Left lung (tissue), 4 donors: ENCODE measurements at regions not wholly inside any gene's neighbourhood (a gene's known extent, or its start where the extent isn't known, plus 50 kb on each side); places are given as distances from the start of the nearest gene placed in this dataset.

Experiments
- ATAC-seq: fragments of 200-7000 bp; cut with Tn5 transposase; one replicate; pipeline ENCODE4 v1.9.1; 2020; ENCODE audit warnings: moderate library complexity
- DNase-seq, 4 donors: peaks; one replicate each; pipeline ENCODE4 v3.0.0-alpha.2; 2013 to 2020
- H3K27ac ChIP-seq, 2 donors: fragments of 200-600 bp; sonication (generic) in 1 of 2; one replicate each; pipeline versions ENCODE4 v1.5.0 to v1.8.0; 2020 to 2021
- H3K27me3 ChIP-seq, 2 donors: fragments of 200-600 bp; sonication (generic) in 1 of 2; one replicate each; pipeline versions ENCODE4 v1.5.0 to v1.8.0; 2020 to 2021
- H3K36me3 ChIP-seq, 2 donors: fragments of 200-600 bp; sonication (generic) in 1 of 2; one replicate each; pipeline versions ENCODE4 v1.5.0 to v1.8.0; 2020 to 2021
- H3K4me1 ChIP-seq, 2 donors: fragments of 200-600 bp; one replicate each; pipeline ENCODE4 v1.8.0; 2021
- H3K4me3 ChIP-seq, 2 donors: fragments of 200-600 bp; sonication (generic) in 1 of 2; one replicate each; pipeline versions ENCODE4 v1.5.0 to v1.8.0; 2020 to 2021; ENCODE audit warnings: mild to moderate bottlenecking in 1 of 2
- H3K9me3 ChIP-seq, 2 donors: fragments of 200-600 bp; sonication (generic) in 1 of 2; one replicate each; pipeline versions ENCODE4 v1.5.0 to v1.8.0; 2020 to 2021
- CTCF ChIP-seq, 2 donors: fragments of 200-600 bp; sonication (generic) in 1 of 2; IDR thresholded peaks; one replicate each; pipeline versions ENCODE4 v1.5.0 to v1.8.0; 2021; ENCODE audit warnings: antibody characterized with exemption in 2 of 2
- intact Hi-C, 2 donors: fragments of 100-400 bp; cut with DNase I; formaldehyde crosslinking; loops; one replicate each; pipeline versions ENCODE4 v1.11.2 to v1.14.2; 2022
- donor health status: DM: no; HTN: yes; CAD: no.
- donor health status: DM: no; HTN: no; CAD: no.

- TF ChIP-seq CTCF (IDR thresholded peaks at IDR 0.05): no peak
- no peak for ATAC-seq
- Histone ChIP-seq H3K27ac (no peak overlapping the region), H3K9me3 (no peaks in the 10 kb centered on the region), H3K36me3 (no peaks in the 10 kb centered on the region), H3K4me3 (no peak overlapping the region), H3K27me3 (no peaks in the 10 kb centered on the region), H3K4me1 (no peaks in the 10 kb centered on the region)
- DNase-seq: no peak
- intact Hi-C loops: no loop called here
These were observed 1094.7 kb upstream of the GYPC start for GRCh38 chr2:125561302-125561701.

- TF ChIP-seq CTCF (IDR thresholded peaks at IDR 0.05): no peak
- H3K27ac ChIP-seq: no peak overlapping the region
- no peaks in the 10 kb centered on the region for H3K4me1 ChIP-seq
- DNase-seq (no peak), ATAC-seq (no peak)
- intact Hi-C loops: no loop called here
- H3K36me3 ChIP-seq: no peaks in the 10 kb centered on the region
- H3K4me3 ChIP-seq: no peak overlapping the region
- H3K27me3 ChIP-seq: no peaks in the 10 kb centered on the region
- H3K9me3 ChIP-seq: no peaks in the 10 kb centered on the region
These were observed 1093.0 kb upstream of the GYPC start for GRCh38 chr2:125562924-125563323.

- Histone ChIP-seq H3K36me3 (no peaks in the 10 kb centered on the region), H3K9me3 (no peaks in the 10 kb centered on the region), H3K4me1 (no peaks in the 10 kb centered on the region), H3K4me3 (no peak overlapping the region), H3K27ac (no peak overlapping the region), H3K27me3 (no peaks in the 10 kb centered on the region)
- TF ChIP-seq CTCF (IDR thresholded peaks at IDR 0.05): no peak
- intact Hi-C loops: no loop called here
- DNase-seq: no peak
- ATAC-seq: no peak
These were observed 1091.5 kb upstream of the GYPC start for GRCh38 chr2:125564471-125564870.

- intact Hi-C loops: no loop called here
- Histone ChIP-seq H3K4me3 (no peak overlapping the region), H3K27ac (no peak overlapping the region), H3K27me3 (no peaks in the 10 kb centered on the region), H3K9me3 (no peaks in the 10 kb centered on the region), H3K36me3 (no peaks in the 10 kb centered on the region), H3K4me1 (no peaks in the 10 kb centered on the region)
- ATAC-seq (no peak), DNase-seq (no peak)
- no peak for TF ChIP-seq CTCF (IDR thresholded peaks at IDR 0.05)
These were observed 1089.5 kb upstream of the GYPC start for GRCh38 chr2:125566422-125566821.

GRCh38 chr2:125567100-125567499 lies 1088.9 kb upstream of the GYPC start:
- intact Hi-C loops: no loop called here
- no peak for TF ChIP-seq CTCF (IDR thresholded peaks at IDR 0.05)

More at GRCh38 chr2:125567100-125567499, 1088.9 kb upstream of the GYPC start:
- Histone ChIP-seq H3K27me3 (no peaks in the 10 kb centered on the region), H3K27ac (no peak overlapping the region), H3K4me3 (no peak overlapping the region), H3K9me3 (no peaks in the 10 kb centered on the region), H3K36me3 (no peaks in the 10 kb centered on the region), H3K4me1 (no peaks in the 10 kb centered on the region)
- ATAC-seq (no peak), DNase-seq (no peak)
